ENCODE measurements at regions not wholly inside any gene's neighbourhood (a gene's known extent, or its start where the extent isn't known, plus 50 kb on each side); places are given as distances from the start of the nearest gene placed in this dataset.

- DNase-seq (ENCODE audit: low read depth): no peak
- TF ChIP-seq CTCF (IDR thresholded peaks at IDR 0.05; ENCODE audit: control insufficient read depth, extremely low read depth, insufficient read depth): no peak
- no peak overlapping the region for H3K4me3 ChIP-seq (ENCODE audit: low read depth, low read length)
Observed at GRCh38 chr16:66152823-66153393, 213.6 kb upstream of the CDH5 start.

- no peak for TF ChIP-seq CTCF (IDR thresholded peaks at IDR 0.05; ENCODE audit: control insufficient read depth, extremely low read depth, insufficient read depth)
- H3K4me3 ChIP-seq (ENCODE audit: low read depth, low read length): no peak overlapping the region
- no peak for DNase-seq (ENCODE audit: low read depth)
Observed at GRCh38 chr16:66152181-66152580, 214.3 kb upstream of the CDH5 start.

GRCh38 chr16:66150698-66151482, 215.6 kb upstream of the CDH5 start:
- TF ChIP-seq CTCF (IDR thresholded peaks at IDR 0.05; ENCODE audit: control insufficient read depth, extremely low read depth, insufficient read depth): no peak
- H3K4me3 ChIP-seq (ENCODE audit: low read depth, low read length): no peak overlapping the region
- DNase-seq (ENCODE audit: low read depth): no peak

GRCh38 chr16:66147291-66147690, 219.2 kb upstream of the CDH5 start:
- DNase-seq (ENCODE audit: low read depth): no peak
- no peak for TF ChIP-seq CTCF (IDR thresholded peaks at IDR 0.05; ENCODE audit: control insufficient read depth, extremely low read depth, insufficient read depth)
- no peak overlapping the region for H3K4me3 ChIP-seq (ENCODE audit: low read depth, low read length)

GRCh38 chr16:66146798-66147197, 219.7 kb upstream of the CDH5 start:
- no peak for TF ChIP-seq CTCF (IDR thresholded peaks at IDR 0.05; ENCODE audit: control insufficient read depth, extremely low read depth, insufficient read depth)
- no peak for DNase-seq (ENCODE audit: low read depth)
- no peak overlapping the region for H3K4me3 ChIP-seq (ENCODE audit: low read depth, low read length)

GRCh38 chr16:66144641-66145040, 221.8 kb upstream of the CDH5 start:
- no peak for DNase-seq (ENCODE audit: low read depth)
- TF ChIP-seq CTCF (IDR thresholded peaks at IDR 0.05; ENCODE audit: control insufficient read depth, extremely low read depth, insufficient read depth): no peak
- no peak overlapping the region for H3K4me3 ChIP-seq (ENCODE audit: low read depth, low read length)

- no peak for DNase-seq (ENCODE audit: low read depth)
- H3K4me3 ChIP-seq (ENCODE audit: low read depth, low read length): no peak overlapping the region
- no peak for TF ChIP-seq CTCF (IDR thresholded peaks at IDR 0.05; ENCODE audit: control insufficient read depth, extremely low read depth, insufficient read depth)
Observed at GRCh38 chr16:66143415-66143814, 223.1 kb upstream of the CDH5 start.
